Trophoblast cell (in vitro differentiated cells and primary cell): ENCODE measurements at regions not wholly inside any gene's neighbourhood (a gene's known extent, or its start where the extent isn't known, plus 50 kb on each side); places are given as distances from the start of the nearest gene placed in this dataset.

ENCODE experiments used
- DNase-seq, 2 donors: peaks; one replicate each; pipeline ENCODE4 v3.0.0-alpha.2; 2016
- H2AFZ ChIP-seq: 2 replicates; pipeline ENCODE4 v1.6.1; 2013; ENCODE audit warnings: low read length, moderate library complexity, mild to moderate bottlenecking; ENCODE audit not compliant: insufficient read depth, poor library complexity
- H2AK5ac ChIP-seq: 2 replicates; pipeline ENCODE4 v1.6.1; 2013; ENCODE audit warnings: mild to moderate bottlenecking, low read length
- H2BK120ac ChIP-seq: 2 replicates; pipeline ENCODE4 v1.6.1; 2013; ENCODE audit warnings: low read length, mild to moderate bottlenecking, moderate library complexity; ENCODE audit not compliant: insufficient read depth, poor library complexity
- H2BK12ac ChIP-seq: 2 replicates; pipeline ENCODE4 v1.6.1; 2013; ENCODE audit warnings: mild to moderate bottlenecking, low read length, moderate library complexity
- H2BK5ac ChIP-seq: 2 replicates; pipeline ENCODE4 v1.6.1; 2013; ENCODE audit warnings: low read length, low read depth, moderate library complexity, mild to moderate bottlenecking; ENCODE audit not compliant: poor library complexity
- H3K14ac ChIP-seq: 2 replicates; pipeline ENCODE4 v1.6.1; 2013; ENCODE audit warnings: mild to moderate bottlenecking, low read length
- H3K18ac ChIP-seq: 2 replicates; pipeline ENCODE4 v1.6.1; 2013; ENCODE audit warnings: mild to moderate bottlenecking, low read length
- H3K23ac ChIP-seq: 2 replicates; pipeline ENCODE4 v1.6.1; 2013; ENCODE audit warnings: low read length
- H3K27ac ChIP-seq: 2 replicates; pipeline ENCODE4 v1.5.1; 2013; ENCODE audit warnings: low read depth, mild to moderate bottlenecking, inconsistent platforms, low read length, moderate library complexity
- H3K27me3 ChIP-seq: 2 replicates; pipeline ENCODE4 v1.6.1; 2013; ENCODE audit warnings: inconsistent platforms, mild to moderate bottlenecking, low read length, moderate library complexity; ENCODE audit not compliant: insufficient read depth
- H3K36me3 ChIP-seq, 2 experiments: 1 replicate in 1 of 2; 2 replicates in 1 of 2; pipeline ENCODE4 v1.6.1; 2013; ENCODE audit warnings: low read length in 2 of 2, mild to moderate bottlenecking in 2 of 2, moderate library complexity in 1 of 2; ENCODE audit not compliant: insufficient read depth in 2 of 2, control insufficient read depth in 1 of 2
- H3K4ac ChIP-seq: 2 replicates; pipeline ENCODE4 v1.6.1; 2013; ENCODE audit warnings: low read depth, mild to moderate bottlenecking, low read length, moderate library complexity
- H3K4me1 ChIP-seq, 2 experiments: 1 replicate in 1 of 2; 2 replicates in 1 of 2; pipeline ENCODE4 v1.6.1; 2013; ENCODE audit warnings: low read length in 2 of 2, mild to moderate bottlenecking in 2 of 2, moderate library complexity in 1 of 2; ENCODE audit not compliant: insufficient read depth in 2 of 2, control insufficient read depth in 1 of 2
- H3K4me2 ChIP-seq: 2 replicates; pipeline ENCODE4 v1.6.1; 2013; ENCODE audit warnings: inconsistent platforms, mild to moderate bottlenecking, low read length, moderate library complexity
- H3K4me3 ChIP-seq: 2 replicates; pipeline ENCODE4 v1.5.1; 2013; ENCODE audit warnings: mild to moderate bottlenecking, low read depth, low read length, inconsistent platforms
- H3K79me1 ChIP-seq: one replicate; pipeline ENCODE4 v1.6.1; 2013; ENCODE audit warnings: low read length
- H3K79me2 ChIP-seq: 2 replicates; pipeline ENCODE4 v1.6.1; 2013; ENCODE audit warnings: low read length, mild to moderate bottlenecking; ENCODE audit not compliant: control insufficient read depth, insufficient read depth, poor library complexity
- H3K9ac ChIP-seq: 2 replicates; pipeline ENCODE4 v1.6.1; 2013; ENCODE audit warnings: mild to moderate bottlenecking, low read length
- H3K9me3 ChIP-seq: 2 replicates; pipeline ENCODE4 v1.6.1; 2013; ENCODE audit warnings: low read depth, mild to moderate bottlenecking, control low read depth, inconsistent platforms, low read length; ENCODE audit not compliant: insufficient read depth
- H4K12ac ChIP-seq: 2 replicates; pipeline ENCODE4 v1.6.1; 2013; ENCODE audit warnings: low read depth, mild to moderate bottlenecking, low read length, moderate library complexity
- H4K8ac ChIP-seq: 2 replicates; pipeline ENCODE4 v1.6.1; 2013; ENCODE audit warnings: low read depth, mild to moderate bottlenecking, low read length, moderate library complexity
- H4K91ac ChIP-seq: one replicate; pipeline ENCODE4 v1.6.1; 2013; ENCODE audit warnings: low read depth, mild to moderate bottlenecking, low read length, moderate library complexity
- WGBS: extraction: QIAGEN DNeasy Blood & Tissue Kit; methylation state at CpG from one replicate; pipeline ENCODE4 v1.1.7; 2013; ENCODE audit warnings: missing lambda C conversion rate; ENCODE audit not compliant: insufficient read length, insufficient coverage; ENCODE audit errors: extremely low coverage; 5-methylcytosine and 5-hydroxymethylcytosine counted together

- H3K23ac ChIP-seq: no peak overlapping the region
- H3K79me2 ChIP-seq: no peaks in the 10 kb centered on the region
- no peak overlapping the region for H3K4me3 ChIP-seq
- no peak overlapping the region for H2AFZ ChIP-seq
- H2BK5ac ChIP-seq: no peak overlapping the region
- H3K18ac ChIP-seq: no peak overlapping the region
- H4K91ac ChIP-seq: no peak overlapping the region
- no peaks in the 10 kb centered on the region for H3K36me3 ChIP-seq
- no peak overlapping the region for H2AK5ac ChIP-seq
- no peak overlapping the region for H3K27ac ChIP-seq
- H3K79me1 ChIP-seq: no peaks in the 10 kb centered on the region
- no peak overlapping the region for H3K4me2 ChIP-seq
- no peak overlapping the region for H4K8ac ChIP-seq
- no peak overlapping the region for H4K12ac ChIP-seq
- no peak overlapping the region for H3K4ac ChIP-seq
- H3K9ac ChIP-seq: no peak overlapping the region
- no peaks in the 10 kb centered on the region for H3K9me3 ChIP-seq
- H3K4me1 ChIP-seq: no peaks in the 10 kb centered on the region
- H2BK120ac ChIP-seq: no peak overlapping the region
- WGBS: no CpG with 5 or more reads among the region's 2 CpGs
- H3K14ac ChIP-seq: no peak overlapping the region
- H2BK12ac ChIP-seq: no peak overlapping the region
- H3K27me3 ChIP-seq: no peaks in the 10 kb centered on the region
- DNase-seq: no peak
These were observed 288.2 kb downstream of the GJA1 start for GRCh38 chr6:121723623-121724022.

GRCh38 chr6:121724576-121724975 lies 289.1 kb downstream of the GJA1 start:
- WGBS: no CpG with 5 or more reads among the region's 2 CpGs
- Histone ChIP-seq H3K27ac (no peak overlapping the region), H2BK120ac (no peak overlapping the region), H4K12ac (no peak overlapping the region), H3K4me3 (no peak overlapping the region), H3K36me3 (peaks cover 0 to 1% of the 10 kb centered on the region in 2 experiments), H2BK5ac (no peak overlapping the region), H3K4ac (no peak overlapping the region), H3K9ac (no peak overlapping the region), H3K9me3 (no peaks in the 10 kb centered on the region), H3K14ac (no peak overlapping the region), H3K79me2 (no peaks in the 10 kb centered on the region), H4K8ac (no peak overlapping the region), H3K4me2 (no peak overlapping the region), H2AFZ (no peak overlapping the region), H4K91ac (no peak overlapping the region), H3K4me1 (no peaks in the 10 kb centered on the region), H3K23ac (no peak overlapping the region), H3K79me1 (no peaks in the 10 kb centered on the region), H2BK12ac (no peak overlapping the region), H3K27me3 (no peaks in the 10 kb centered on the region), H2AK5ac (no peak overlapping the region), H3K18ac (no peak overlapping the region)
- DNase-seq: no peak

GRCh38 chr6:121726596-121726995 lies 291.1 kb downstream of the GJA1 start:
- H3K27ac ChIP-seq: no peak overlapping the region
- H2AFZ ChIP-seq: no peak overlapping the region
- H3K79me2 ChIP-seq: no peaks in the 10 kb centered on the region
- no peak overlapping the region for H3K4me3 ChIP-seq
- no peak overlapping the region for H3K4ac ChIP-seq
- no peak overlapping the region for H4K12ac ChIP-seq
- no peaks in the 10 kb centered on the region for H3K4me1 ChIP-seq
- no peaks in the 10 kb centered on the region for H3K79me1 ChIP-seq
- peaks cover 0 to 2% of the 10 kb centered on the region in 2 experiments for H3K36me3 ChIP-seq
- H4K8ac ChIP-seq: no peak overlapping the region
- no peak overlapping the region for H2BK5ac ChIP-seq
- H3K23ac ChIP-seq: no peak overlapping the region
- no peak overlapping the region for H3K4me2 ChIP-seq
- no peak overlapping the region for H2BK120ac ChIP-seq
- H4K91ac ChIP-seq: no peak overlapping the region
- H3K9ac ChIP-seq: no peak overlapping the region
- DNase-seq: no peak
- peaks cover 5% of the 10 kb centered on the region for H3K9me3 ChIP-seq
- WGBS: no CpG with 5 or more reads among the region's 1 CpG
- H3K27me3 ChIP-seq: no peaks in the 10 kb centered on the region
- H2BK12ac ChIP-seq: no peak overlapping the region
- H2AK5ac ChIP-seq: no peak overlapping the region
- H3K18ac ChIP-seq: no peak overlapping the region
- H3K14ac ChIP-seq: no peak overlapping the region

DNA sequence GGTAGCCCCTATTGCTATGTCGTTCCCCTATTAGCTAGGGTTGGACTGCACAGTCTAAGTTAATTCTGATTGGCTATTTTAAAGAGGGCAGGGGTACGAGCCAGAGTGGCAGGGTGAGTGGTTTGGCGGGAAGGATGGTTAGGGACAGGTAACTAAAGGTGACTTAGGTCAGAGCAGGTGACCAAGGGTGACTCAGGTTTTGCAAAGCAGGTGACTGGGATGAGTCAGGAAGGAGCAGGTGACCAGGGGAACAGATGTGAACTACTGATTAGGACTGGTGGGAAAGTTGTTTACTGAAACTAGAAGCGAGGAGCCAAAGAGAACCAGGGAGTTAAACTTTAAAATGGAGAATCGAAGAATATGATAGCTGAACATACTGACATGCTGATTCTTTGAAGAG lies 295.2 kb downstream of the GJA1 start:
- H3K27ac ChIP-seq: no peak overlapping the region
- H3K4me3 ChIP-seq: no peak overlapping the region
- H2BK5ac ChIP-seq: no peak overlapping the region
- H3K9me3 ChIP-seq: peaks cover 5% of the 10 kb centered on the region
- no peak overlapping the region for H4K8ac ChIP-seq
- H3K4me1 ChIP-seq: no peaks in the 10 kb centered on the region
- no peak overlapping the region for H3K4me2 ChIP-seq
- no peak overlapping the region for H3K23ac ChIP-seq
- no peak overlapping the region for H3K14ac ChIP-seq
- H3K36me3 ChIP-seq: peaks cover 0 to 2% of the 10 kb centered on the region in 2 experiments
- no peaks in the 10 kb centered on the region for H3K79me2 ChIP-seq
- H3K4ac ChIP-seq: no peak overlapping the region
- WGBS: no CpG with 5 or more reads among the region's 5 CpGs
- H2AFZ ChIP-seq: no peak overlapping the region
- no peak overlapping the region for H2AK5ac ChIP-seq
- no peak overlapping the region for H4K12ac ChIP-seq
- no peaks in the 10 kb centered on the region for H3K27me3 ChIP-seq
- H3K9ac ChIP-seq: no peak overlapping the region
- no peaks in the 10 kb centered on the region for H3K79me1 ChIP-seq
- H4K91ac ChIP-seq: no peak overlapping the region
- DNase-seq: peak; percentile 58 to 79
- no peak overlapping the region for H2BK12ac ChIP-seq
- no peak overlapping the region for H2BK120ac ChIP-seq
- no peak overlapping the region for H3K18ac ChIP-seq
